GM23338 (cell line): ENCODE measurements at regions not wholly inside any gene's neighbourhood (a gene's known extent, or its start where the extent isn't known, plus 50 kb on each side); places are given as distances from the start of the nearest gene placed in this dataset.

Experiments used
- ATAC-seq: fragments of 200-7000 bp; cut with Tn5 transposase; 3 replicates; pipeline ENCODE4 v1.9.1; 2020
- DNase-seq: peaks from one replicate; pipeline ENCODE4 v3.0.0-alpha.2; 2015; ENCODE audit warnings: low spot score
- H2AFZ ChIP-seq: fragments of 200-600 bp; sonication (generic); 2 replicates; pipeline ENCODE4 v1.8.0; 2016; ENCODE audit warnings: antibody characterized with exemption, mild to moderate bottlenecking, moderate library complexity
- H3F3A ChIP-seq: fragments of 200-600 bp; sonication (generic); replicated peaks from 2 replicates; pipeline ENCODE4 v1.8.0; 2017; ENCODE audit warnings: antibody characterized with exemption, mixed run types, low read depth
- H3K27ac ChIP-seq: fragments of 200-600 bp; sonication (generic); 2 replicates; pipeline ENCODE4 v1.6.1; 2016; ENCODE audit warnings: low read depth
- H3K27me3 ChIP-seq: fragments of 200-600 bp; sonication (generic); 2 replicates; pipeline ENCODE4 v1.8.0; 2016; ENCODE audit warnings: mild to moderate bottlenecking, mixed run types, moderate library complexity; ENCODE audit not compliant: insufficient read depth
- H3K36me3 ChIP-seq: fragments of 200-600 bp; sonication (generic); 2 replicates; pipeline ENCODE4 v1.8.0; 2016; ENCODE audit warnings: mild to moderate bottlenecking; ENCODE audit not compliant: insufficient read depth
- H3K4me1 ChIP-seq: fragments of 200-600 bp; sonication (generic); 2 replicates; pipeline ENCODE4 v1.8.0; 2016; ENCODE audit warnings: mild to moderate bottlenecking, moderate library complexity; ENCODE audit not compliant: insufficient read depth
- H3K4me2 ChIP-seq: fragments of 200-600 bp; sonication (generic); 2 replicates; pipeline ENCODE4 v1.7.1; 2017; ENCODE audit warnings: mixed run types
- H3K4me3 ChIP-seq: fragments of 200-600 bp; sonication (generic); 2 replicates; pipeline ENCODE4 v1.6.1; 2016; ENCODE audit warnings: mixed run types
- H3K79me2 ChIP-seq: fragments of 200-600 bp; sonication (generic); replicated peaks from 2 replicates; pipeline ENCODE4 v1.8.0; 2017; ENCODE audit warnings: mild to moderate bottlenecking; ENCODE audit not compliant: insufficient read depth
- H3K9me2 ChIP-seq: fragments of 200-600 bp; sonication (generic); 2 replicates; pipeline ENCODE4 v1.8.0; 2017; ENCODE audit not compliant: insufficient read depth
- H4K20me1 ChIP-seq: fragments of 200-600 bp; sonication (generic); replicated peaks from 2 replicates; pipeline ENCODE4 v1.8.0; 2017; ENCODE audit warnings: mild to moderate bottlenecking; ENCODE audit not compliant: insufficient read depth
- H3K27ac Mint-ChIP-seq: 2 replicates; pipeline ENCODE4 v1.8.0; 2020; ENCODE audit warnings: inconsistent platforms, mild to moderate bottlenecking, moderate library complexity, mixed read lengths
- H3K27me3 Mint-ChIP-seq: 3 replicates; pipeline ENCODE4 v1.8.0; 2022; ENCODE audit warnings: low read depth, mild to moderate bottlenecking, moderate library complexity, mixed read lengths, inconsistent platforms; ENCODE audit not compliant: insufficient read depth, poor library complexity
- H3K36me3 Mint-ChIP-seq: 3 replicates; pipeline ENCODE4 v1.8.0; 2021; ENCODE audit warnings: low read depth, mild to moderate bottlenecking, inconsistent platforms, moderate library complexity, mixed read lengths
- H3K4me1 Mint-ChIP-seq: 3 replicates; pipeline ENCODE4 v1.8.0; 2020; ENCODE audit warnings: mild to moderate bottlenecking, inconsistent platforms, mixed read lengths
- H3K4me3 Mint-ChIP-seq: 3 replicates; pipeline ENCODE4 v1.8.0; 2021; ENCODE audit warnings: moderate library complexity, mild to moderate bottlenecking, inconsistent platforms, mixed read lengths
- H3K9me3 Mint-ChIP-seq: 3 replicates; pipeline ENCODE4 v1.8.0; 2020; ENCODE audit warnings: moderate library complexity, mild to moderate bottlenecking, inconsistent platforms, mixed read lengths
- CREB1 ChIP-seq: fragments of 250-450 bp; sonication (Bioruptor Pico); IDR thresholded peaks from 2 replicates; pipeline ENCODE4 v1.5.0; 2020; ENCODE audit warnings: low read depth, mild to moderate bottlenecking, moderate library complexity
- ETS1 ChIP-seq: IDR thresholded peaks from 2 replicates; pipeline ENCODE4 v1.6.1; 2016; ENCODE audit warnings: antibody characterized with exemption
- EZH2phosphoT487 ChIP-seq: fragments of 200-600 bp; sonication (generic); IDR thresholded peaks from one replicate; pipeline ENCODE4 v1.8.1; 2018; ENCODE audit warnings: antibody characterized with exemption; ENCODE audit not compliant: unreplicated experiment
- JUNB ChIP-seq: IDR thresholded peaks from one replicate; pipeline ENCODE4 v1.6.1; 2016; ENCODE audit warnings: antibody characterized with exemption; ENCODE audit not compliant: unreplicated experiment
- REST ChIP-seq: IDR thresholded peaks from one replicate; pipeline ENCODE4 v1.6.1; 2018; ENCODE audit warnings: antibody characterized with exemption; ENCODE audit not compliant: unreplicated experiment
- ZNF331 ChIP-seq: fragments of 250-450 bp; sonication (Bioruptor Pico); IDR thresholded peaks from 2 replicates; pipeline ENCODE4 v1.5.0; 2020; ENCODE audit warnings: low read depth, mild to moderate bottlenecking, moderate library complexity

- Mint-ChIP-seq H3K36me3 (peaks cover 41% of the 10 kb centered on the region), H3K4me3 (no peak overlapping the region), H3K27me3 (peaks cover 7% of the 10 kb centered on the region), H3K27ac (no peak overlapping the region; the same call in 1 of the 2 replicates), H3K4me1 (peaks cover 85% of the 10 kb centered on the region), H3K9me3 (no peaks in the 10 kb centered on the region)
- no peak overlapping the region for H3K4me2 ChIP-seq
- DNase-seq (no peak), ATAC-seq (no peak)
- H3K9me2 ChIP-seq, result no peaks in the 10 kb centered on the region
- no peak overlapping the region for H3K27ac ChIP-seq
- H2AFZ ChIP-seq, result no peak overlapping the region
- no peaks in the 10 kb centered on the region for H3F3A ChIP-seq
- H3K36me3 ChIP-seq, result no peaks in the 10 kb centered on the region
- peaks cover 38% of the 10 kb centered on the region for H4K20me1 ChIP-seq
- H3K4me3 ChIP-seq, result no peak overlapping the region
- TF ChIP-seq ETS1, result no peak
- TF ChIP-seq JUNB, result no peak
- no peak for TF ChIP-seq REST
- no peak for TF ChIP-seq CREB1 (CRISPR knock-in tag)
- TF ChIP-seq ZNF331, result no peak
- H3K27me3 ChIP-seq, result no peaks in the 10 kb centered on the region
- H3K79me2 ChIP-seq, result peaks cover 100% of the 10 kb centered on the region
- peaks cover 44% of the 10 kb centered on the region for H3K4me1 ChIP-seq
Observed at GRCh38 chrX:45777366-45777765, 576.7 kb upstream of the DIPK2B start.

GRCh38 chrX:45775468-45775867 is 574.8 kb upstream of the DIPK2B start:
- H3K4me1 ChIP-seq, result peaks cover 56% of the 10 kb centered on the region
- H3K27me3 ChIP-seq, result no peaks in the 10 kb centered on the region
- ATAC-seq (no peak), DNase-seq (peak; percentile 34)
- Mint-ChIP-seq H3K9me3 (no peaks in the 10 kb centered on the region), H3K4me1 (peaks cover 87% of the 10 kb centered on the region), H3K27ac (0 out of 2 replicates have a peak overlapping the region, but pooled peaks have one; percentile 49), H3K27me3 (peaks cover 7% of the 10 kb centered on the region), H3K4me3 (no peak overlapping the region), H3K36me3 (peaks cover 44% of the 10 kb centered on the region)
- peaks cover 34% of the 10 kb centered on the region for H4K20me1 ChIP-seq
- H3K36me3 ChIP-seq, result no peaks in the 10 kb centered on the region
- no peak overlapping the region for H2AFZ ChIP-seq
- H3K27ac ChIP-seq, result no peak overlapping the region
- no peak overlapping the region for H3K4me3 ChIP-seq
- H3K79me2 ChIP-seq, result peaks cover 100% of the 10 kb centered on the region
- no peak for TF ChIP-seq EZH2phosphoT487
- peak overlapping the region; percentile 20; the same call in 1 of the 2 replicates for H3K4me2 ChIP-seq
- no peaks in the 10 kb centered on the region for H3F3A ChIP-seq
- H3K9me2 ChIP-seq, result no peaks in the 10 kb centered on the region

GRCh38 chrX:45774961-45775360 is 574.3 kb upstream of the DIPK2B start:
- DNase-seq, result no peak
- Mint-ChIP-seq H3K4me3 (no peak overlapping the region), H3K27me3 (peaks cover 5% of the 10 kb centered on the region), H3K36me3 (peaks cover 42% of the 10 kb centered on the region), H3K4me1 (peaks cover 87% of the 10 kb centered on the region), H3K27ac (no peak overlapping the region), H3K9me3 (no peaks in the 10 kb centered on the region)
- Histone ChIP-seq H3K4me3 (no peak overlapping the region), H3K9me2 (no peaks in the 10 kb centered on the region), H3K27ac (0 out of 2 replicates have a peak overlapping the region, but pooled peaks have one; percentile 26), H3K27me3 (no peaks in the 10 kb centered on the region), H2AFZ (no peak overlapping the region), H3K4me1 (peaks cover 56% of the 10 kb centered on the region), H3K79me2 (peaks cover 99% of the 10 kb centered on the region), H3F3A (no peaks in the 10 kb centered on the region), H3K36me3 (no peaks in the 10 kb centered on the region), H4K20me1 (peaks cover 30% of the 10 kb centered on the region), H3K4me2 (no peak overlapping the region)
- no peak for TF ChIP-seq EZH2phosphoT487
- no peak for TF ChIP-seq JUNB
- no peak for TF ChIP-seq CREB1 (CRISPR knock-in tag)
- ATAC-seq, result no peak
